Left kidney (tissue), 1 donor: ENCODE measurements at regions not wholly inside any gene's neighbourhood (a gene's known extent, or its start where the extent isn't known, plus 50 kb on each side); places are given as distances from the start of the nearest gene placed in this dataset.

Experiments
- DNase-seq: peaks from one replicate; pipeline ENCODE4 v3.0.0-alpha.2; 2013

DNA sequence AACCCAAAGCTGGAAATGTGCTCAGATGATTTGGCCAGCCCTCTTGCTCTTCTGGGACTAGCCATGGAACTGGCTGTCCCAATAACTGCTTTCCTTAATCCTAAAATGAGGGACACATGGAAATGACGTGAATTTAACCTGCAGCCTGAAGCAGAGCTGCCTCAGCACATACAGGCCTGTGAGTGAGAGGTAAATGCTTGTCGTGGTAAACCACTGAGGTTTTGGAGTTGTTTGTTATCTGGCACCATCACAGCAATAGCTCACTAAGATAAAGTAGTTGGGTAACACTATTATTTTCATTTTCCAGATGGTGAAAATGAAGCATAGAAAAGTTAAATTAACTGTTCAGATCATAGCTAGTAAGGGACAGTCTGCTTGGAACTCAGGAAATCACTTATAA is 333.4 kb upstream of the CHD6 start:
- DNase-seq, result no peak

DNA sequence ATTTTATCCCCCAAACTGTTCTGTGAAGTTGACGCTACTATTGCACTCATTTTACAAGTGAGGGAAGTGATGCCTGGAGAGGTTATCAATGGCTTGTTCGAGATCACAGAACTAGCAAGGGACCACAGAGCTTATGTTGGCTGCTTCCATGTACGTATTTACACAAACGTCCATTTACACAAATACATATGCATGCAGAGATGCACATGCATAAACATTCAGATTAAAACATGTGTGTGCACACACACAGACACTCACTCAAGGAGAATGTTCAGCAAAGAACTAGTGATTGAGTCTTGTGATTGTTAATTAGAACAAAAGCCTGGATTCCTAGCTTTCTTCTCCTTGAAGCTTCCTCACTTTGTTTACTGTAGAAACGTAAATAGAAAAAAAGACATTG is 321.5 kb upstream of the CHD6 start:
- DNase-seq, result no peak

- DNase-seq, result peak; percentile 44
Observed at GRCh38 chr20:41938353-41938752, 320.2 kb upstream of the CHD6 start.

GRCh38 chr20:41935259-41935791 is 317.1 kb upstream of the CHD6 start:
- DNase-seq, result no peak

- no peak for DNase-seq
Observed at GRCh38 chr20:41932431-41932830, 314.3 kb upstream of the CHD6 start.

GRCh38 chr20:41927655-41928054 is 309.5 kb upstream of the CHD6 start:
- DNase-seq, result no peak

GRCh38 chr20:41927189-41927588 is 309.0 kb upstream of the CHD6 start:
- DNase-seq, result no peak

DNA sequence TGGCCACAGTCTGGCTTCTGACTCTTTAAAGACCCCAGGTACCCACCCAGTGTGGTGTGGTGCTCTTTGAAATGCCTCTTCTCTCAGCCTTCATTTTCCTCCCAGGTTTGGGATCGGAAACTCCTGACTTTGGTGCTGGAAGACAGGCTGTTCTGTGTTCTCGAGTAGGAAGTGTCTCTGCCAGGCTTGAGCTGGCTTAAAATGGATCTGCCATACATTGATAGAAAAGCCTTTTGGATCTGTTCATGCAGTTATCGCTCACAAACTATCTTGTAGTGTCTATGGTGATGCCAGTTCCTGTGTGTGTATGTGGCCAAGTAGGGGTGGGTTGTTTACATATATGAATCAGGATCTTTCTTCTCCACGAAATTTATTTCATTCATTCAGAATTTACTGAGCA is 307.3 kb upstream of the CHD6 start:
- no peak for DNase-seq

- DNase-seq, result no peak
Observed at GRCh38 chr20:41923624-41924023, 305.4 kb upstream of the CHD6 start.

DNA sequence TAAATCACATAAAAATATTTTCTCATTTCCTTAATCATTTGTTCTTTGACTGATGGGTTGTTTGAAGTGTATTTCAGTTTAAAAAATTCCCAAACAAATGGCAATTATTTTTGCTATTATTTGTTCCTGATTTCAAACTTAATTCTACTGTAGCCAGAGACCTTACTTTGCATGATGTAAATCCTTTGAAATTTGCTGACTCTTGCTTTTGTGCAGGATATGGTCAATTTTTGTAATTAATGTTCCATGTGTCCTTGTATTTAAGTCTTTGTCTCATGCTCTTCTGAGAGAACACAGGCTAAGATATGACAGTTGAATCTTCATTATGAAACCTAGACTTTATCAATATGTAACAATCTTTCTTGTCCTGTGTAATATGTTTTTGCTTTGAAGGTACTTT is 295.0 kb upstream of the CHD6 start:
- DNase-seq, result no peak

DNA sequence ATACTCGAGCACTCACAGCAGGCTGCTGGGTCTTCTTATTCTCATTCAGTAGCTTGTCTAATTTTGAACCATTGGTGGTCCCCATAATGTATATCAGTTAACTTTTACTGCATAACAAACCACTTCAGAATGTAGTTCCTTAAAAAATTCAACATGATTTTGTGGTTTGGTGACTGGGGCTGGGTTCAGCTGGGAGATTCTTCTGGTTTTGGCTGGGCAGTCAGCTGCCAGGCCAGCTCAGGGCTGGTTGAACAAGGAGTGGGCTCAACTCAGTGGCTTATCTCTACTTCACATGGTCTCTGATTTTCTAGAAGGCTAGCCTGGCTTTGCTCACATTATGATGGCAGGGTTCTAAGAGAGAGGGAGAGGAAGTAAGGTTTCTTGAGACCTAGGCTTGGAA is 292.4 kb upstream of the CHD6 start:
- no peak for DNase-seq

GRCh38 chr20:41905199-41905598 is 287.0 kb upstream of the CHD6 start:
- DNase-seq, result no peak

DNA sequence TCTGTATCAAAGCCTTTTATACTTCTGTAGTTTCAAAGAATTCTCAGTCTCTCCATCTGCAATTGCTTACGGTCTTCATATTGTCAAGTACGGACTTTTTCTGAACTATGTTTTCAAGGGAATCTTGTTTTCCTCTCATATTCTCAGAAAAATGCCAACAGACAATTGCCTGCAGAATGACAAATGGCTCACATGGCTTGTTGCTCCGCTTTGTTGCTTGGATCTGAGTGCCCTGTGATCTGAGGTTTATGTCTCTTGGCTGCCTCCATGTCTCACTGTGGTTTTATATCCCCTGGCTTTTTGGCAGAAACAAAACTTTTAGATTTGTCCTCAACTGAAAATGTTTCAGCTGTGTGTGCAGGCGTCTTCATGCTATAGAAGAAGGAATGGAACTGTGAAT is 285.4 kb upstream of the CHD6 start:
- peak; percentile 80 for DNase-seq

DNA sequence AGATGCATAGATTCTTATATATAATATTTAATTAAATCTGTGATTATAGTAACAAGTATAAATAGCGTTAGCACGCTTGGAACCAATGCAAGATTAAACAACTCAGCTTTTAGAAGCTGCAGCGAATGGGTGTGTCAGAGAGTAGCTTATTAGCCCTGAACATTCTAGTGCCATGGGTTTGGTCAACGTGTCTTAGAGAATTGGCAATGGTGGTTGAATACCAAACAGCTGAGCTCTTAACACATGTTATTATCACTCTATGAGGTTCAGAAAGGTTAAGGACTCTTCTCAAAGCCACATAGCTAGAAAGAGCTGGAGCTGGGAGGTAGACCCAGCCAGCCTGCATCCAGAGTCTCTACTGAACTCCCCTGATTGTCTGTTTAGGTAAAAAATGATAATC is 284.2 kb upstream of the CHD6 start:
- no peak for DNase-seq

- DNase-seq, result no peak
Observed at GRCh38 chr20:41900201-41900691, 282.1 kb upstream of the CHD6 start.

- no peak for DNase-seq
Observed at GRCh38 chr20:41897708-41898107, 279.5 kb upstream of the CHD6 start.

GRCh38 chr20:41895241-41896032 is 277.3 kb upstream of the CHD6 start:
- DNase-seq, result no peak

GRCh38 chr20:41894255-41894963 is 276.2 kb upstream of the CHD6 start:
- DNase-seq, result no peak

DNA sequence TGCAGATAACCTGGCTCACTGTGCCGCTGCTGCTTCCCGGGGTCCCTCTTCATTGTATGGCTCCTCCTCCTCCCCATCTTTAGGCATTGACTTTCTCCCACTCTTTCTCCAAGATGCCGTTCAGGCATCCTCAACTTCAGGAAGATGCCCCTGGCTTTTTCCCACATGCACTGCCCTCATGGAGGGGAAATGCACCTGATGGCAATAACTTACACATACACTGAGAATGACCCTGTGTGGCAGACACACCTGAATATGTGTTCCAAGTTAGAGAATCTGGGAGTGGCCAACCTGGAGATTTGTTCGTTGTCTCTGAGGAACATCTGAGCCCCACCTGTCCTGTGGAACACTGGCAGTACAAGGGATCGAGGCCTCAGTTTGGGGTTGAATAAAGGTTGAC is 273.9 kb upstream of the CHD6 start:
- DNase-seq, result no peak

DNA sequence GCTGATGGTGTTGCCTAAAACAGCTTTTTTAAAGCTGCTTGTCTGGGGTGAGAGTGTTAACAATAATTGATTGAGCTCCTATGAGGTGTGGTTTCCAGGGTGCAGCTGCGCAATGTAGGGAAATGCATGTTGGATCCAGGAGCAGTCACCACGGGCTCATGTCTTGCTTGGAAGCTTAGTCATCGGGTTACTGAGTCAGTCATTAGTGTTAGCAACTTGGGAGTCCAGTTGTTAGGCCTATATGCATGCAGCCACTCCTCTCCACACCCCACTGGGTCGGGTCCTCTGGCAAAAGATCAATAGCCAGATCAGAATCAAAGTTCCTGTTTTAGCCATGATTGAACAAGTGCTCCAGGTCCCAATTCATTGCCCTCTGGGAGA is 271.7 kb upstream of the CHD6 start:
- no peak for DNase-seq

DNA sequence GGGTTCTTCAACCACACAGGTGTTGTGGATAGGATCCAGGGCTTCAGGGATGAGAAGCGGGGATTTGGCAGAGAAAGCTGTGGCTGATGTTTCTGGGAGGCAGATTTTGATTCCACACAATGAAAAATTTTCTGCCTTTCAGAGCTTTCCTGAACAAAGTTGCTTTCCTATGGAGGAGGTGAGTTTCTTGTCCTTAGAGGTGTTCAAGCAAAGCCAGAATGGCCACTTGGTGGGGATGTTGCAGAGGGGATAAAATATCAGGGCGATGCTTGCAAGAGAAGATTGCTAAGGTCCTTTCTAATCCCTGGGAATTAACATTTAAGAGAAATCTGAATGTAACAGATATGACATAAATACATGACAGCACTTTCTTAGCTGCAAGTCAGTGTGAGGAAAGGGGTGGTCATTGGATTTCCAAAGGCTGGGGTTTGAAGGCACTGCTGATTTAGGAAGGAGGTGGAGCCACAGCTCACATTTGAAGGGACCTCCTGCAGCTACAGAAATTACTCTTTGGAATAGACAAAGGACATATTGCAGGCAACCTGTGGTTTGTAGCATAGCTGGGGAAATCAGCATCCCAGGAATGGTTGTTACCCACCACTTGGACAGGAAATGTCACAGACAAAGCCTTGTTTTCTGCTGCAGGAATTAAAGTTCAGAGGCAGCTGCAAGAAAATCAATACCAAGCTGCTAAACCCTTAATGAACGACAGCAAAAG is 271.1 kb upstream of the CHD6 start:
- DNase-seq, result no peak

- no peak for DNase-seq
Observed at GRCh38 chr20:41888434-41888833, 270.3 kb upstream of the CHD6 start.

DNA sequence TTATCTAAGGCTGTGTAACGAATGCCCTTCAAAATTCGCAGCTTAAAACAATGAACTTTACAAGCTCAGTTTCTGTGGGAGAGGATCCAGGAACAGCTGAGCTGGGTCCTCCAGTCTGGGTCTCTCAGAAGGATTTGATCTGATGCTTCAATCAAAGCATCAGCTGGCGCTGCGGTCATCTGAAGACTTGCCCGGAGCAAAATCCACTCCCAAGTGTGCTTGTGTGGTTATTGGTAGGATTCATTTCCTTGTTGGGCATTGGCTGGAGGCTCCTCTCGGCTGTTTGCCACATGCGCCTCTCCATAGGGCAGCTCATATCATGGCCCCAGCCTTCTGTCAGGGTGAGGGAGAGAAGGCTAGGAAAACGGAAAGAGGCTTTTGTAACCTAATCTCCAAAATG is 269.3 kb upstream of the CHD6 start:
- no peak for DNase-seq
